NAMALWA (cell line): ENCODE measurements at regions not wholly inside any gene's neighbourhood (a gene's known extent, or its start where the extent isn't known, plus 50 kb on each side); places are given as distances from the start of the nearest gene placed in this dataset.
"Not testable (repeated sequence)": the region's sequence is repeated elsewhere in the genome, so short reads cannot be mapped to it uniquely, and the experiment has no call there.

Experiments
- DNase-seq: peaks from one replicate; pipeline ENCODE4 v3.0.0-alpha.2; 2015; ENCODE audit warnings: low spot score

DNA sequence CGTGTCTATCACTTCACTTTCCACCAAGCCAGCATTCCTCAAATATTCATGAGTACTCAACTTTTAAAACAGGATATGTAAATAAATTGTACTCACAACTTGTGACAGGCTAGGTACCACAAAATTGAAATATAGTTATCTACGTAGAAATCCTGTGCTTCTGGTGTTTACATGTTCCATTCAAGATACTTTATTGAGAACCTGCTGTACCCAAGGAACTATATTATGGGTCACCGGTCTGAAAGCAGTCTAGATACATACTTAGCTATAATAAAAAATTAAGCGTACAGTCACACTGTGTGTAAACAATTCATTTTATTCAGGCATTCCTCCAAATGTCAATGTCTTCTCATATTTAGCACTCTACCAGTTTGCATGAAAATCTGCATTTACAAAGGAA lies 482.2 kb upstream of the SOX9 start:
- no peak for DNase-seq

DNA sequence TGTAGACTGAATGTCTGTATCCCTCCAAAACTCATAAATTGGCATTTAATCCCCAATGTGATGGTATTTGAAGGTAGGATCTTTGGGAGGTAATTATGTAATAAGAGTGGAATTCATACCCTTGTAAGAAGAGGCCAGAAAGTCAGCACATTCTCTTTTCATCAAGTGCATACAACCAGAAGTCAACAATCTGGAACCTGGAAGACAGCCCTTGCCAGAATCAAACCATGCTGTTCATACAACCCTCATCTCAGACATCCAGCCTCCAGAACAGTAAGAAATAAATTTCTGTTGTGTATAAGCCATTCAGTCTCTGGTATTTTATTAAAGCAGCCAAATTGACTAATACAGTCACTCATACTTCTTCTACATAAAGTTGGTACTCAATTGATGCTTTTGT lies 481.0 kb upstream of the SOX9 start:
- DNase-seq: no peak

DNA sequence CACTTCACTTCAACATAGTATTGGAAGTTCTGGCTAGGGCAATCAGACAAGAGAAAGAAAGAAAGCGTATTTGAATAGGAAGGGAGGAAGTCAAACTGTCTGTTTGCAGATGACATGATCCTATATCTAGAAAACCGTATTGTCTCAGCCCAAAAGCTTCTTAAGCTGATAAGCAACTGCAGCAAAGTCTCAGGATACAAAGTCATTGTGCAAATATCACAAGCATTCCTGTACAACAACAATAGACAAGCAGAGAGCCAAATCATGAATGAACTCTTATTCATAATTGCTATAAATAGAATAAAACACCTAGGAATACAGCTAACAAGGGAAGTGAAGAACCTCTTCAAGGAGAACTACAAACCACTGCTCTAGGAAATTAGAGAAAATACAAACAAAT lies 473.9 kb upstream of the SOX9 start:
- DNase-seq: not testable (repeated sequence)

DNA sequence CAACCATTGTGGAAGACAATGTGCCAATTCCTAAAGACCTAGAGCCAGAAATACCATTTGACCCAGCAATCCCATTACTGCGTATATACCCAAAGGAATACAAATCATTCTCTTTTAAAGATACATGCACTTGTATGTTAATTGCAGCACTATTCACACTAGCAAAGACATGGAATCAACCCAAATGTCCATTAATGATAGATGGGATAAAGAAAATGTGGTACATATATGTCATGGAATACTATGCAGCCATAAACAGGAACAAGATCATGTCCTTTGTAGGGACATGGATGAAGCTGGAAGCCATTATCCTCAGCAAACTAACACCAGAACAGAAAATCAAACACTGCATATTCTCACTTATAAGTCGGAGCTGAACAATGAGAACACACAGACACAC lies 472.5 kb upstream of the SOX9 start:
- DNase-seq: not testable (repeated sequence)

DNA sequence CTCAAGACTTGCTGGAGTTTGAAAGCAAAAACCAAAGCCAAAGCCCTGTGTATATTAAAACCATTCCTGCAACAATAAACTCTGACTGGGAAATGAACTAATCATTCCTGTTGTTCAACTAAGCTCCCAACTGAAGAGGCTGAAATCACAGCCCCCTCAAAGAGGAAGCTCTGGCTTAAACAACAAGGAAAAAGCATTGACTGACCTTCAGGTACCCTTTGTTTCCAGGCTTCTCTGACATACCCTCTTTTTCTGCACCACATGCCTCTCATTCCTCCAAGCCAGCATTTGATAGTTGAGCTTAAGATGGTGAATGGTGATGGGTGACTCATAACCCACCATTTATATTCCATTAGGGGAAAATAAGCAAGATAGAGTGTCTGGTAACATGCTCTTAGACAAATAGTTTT lies 470.9 kb upstream of the SOX9 start:
- no peak for DNase-seq

DNA sequence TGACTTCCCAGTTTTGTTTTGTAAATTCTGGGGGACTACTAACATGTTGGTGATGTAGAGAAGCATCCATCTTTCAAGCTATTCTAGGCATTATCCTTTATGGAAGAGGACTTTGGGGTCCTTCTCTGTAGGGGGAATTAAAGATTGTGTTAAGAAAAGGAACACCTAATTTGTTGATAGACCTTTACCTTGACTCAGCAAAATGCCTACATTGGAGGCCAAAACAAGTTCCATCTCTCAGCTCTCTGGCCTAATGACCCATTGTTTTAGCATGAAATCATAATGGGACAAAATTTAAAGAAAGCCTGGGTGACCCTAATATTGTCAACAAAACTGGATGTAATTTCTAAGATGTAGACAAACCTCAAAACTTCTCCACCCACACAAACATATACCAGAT lies 465.3 kb upstream of the SOX9 start:
- DNase-seq: no peak

DNA sequence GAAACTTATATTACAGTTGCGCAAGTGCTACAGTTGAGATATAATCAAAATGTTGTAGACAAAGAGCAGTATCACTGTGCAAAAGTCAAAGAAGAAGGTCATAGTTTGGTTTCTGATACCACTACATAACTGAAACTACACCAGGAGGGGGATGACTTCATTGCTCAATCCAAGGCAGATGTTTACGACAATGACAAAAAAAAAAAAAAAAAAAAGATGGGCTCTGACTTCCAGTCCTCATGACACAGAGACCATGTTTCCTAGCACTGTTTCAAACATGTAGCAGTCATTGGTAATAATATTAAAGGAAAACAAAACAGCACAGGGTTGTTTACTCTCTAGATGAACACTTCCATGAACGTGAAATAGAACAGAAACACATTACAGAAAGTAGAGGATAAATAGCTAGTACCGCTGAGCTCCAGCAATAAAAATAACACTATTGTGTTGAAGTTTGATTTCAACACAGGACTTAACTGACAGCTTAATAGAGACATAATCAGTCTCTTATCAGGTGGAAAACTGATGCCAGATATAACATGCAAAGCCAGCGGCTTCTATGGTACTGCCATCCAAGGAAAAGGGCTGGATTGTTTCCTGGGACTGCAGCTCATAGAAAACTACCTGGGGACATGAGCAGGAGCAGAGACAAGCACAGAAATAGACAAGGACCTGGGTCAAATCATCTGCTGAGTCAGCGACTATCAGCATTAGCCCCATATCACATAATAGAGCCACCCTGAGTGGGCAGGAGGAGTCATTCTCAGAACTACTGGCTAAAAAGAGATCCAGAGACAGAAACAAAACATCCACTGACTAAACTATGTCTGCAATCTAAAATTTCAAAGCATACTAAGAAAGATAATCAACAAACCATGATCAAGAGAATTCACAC lies 463.6 kb upstream of the SOX9 start:
- no peak for DNase-seq

DNA sequence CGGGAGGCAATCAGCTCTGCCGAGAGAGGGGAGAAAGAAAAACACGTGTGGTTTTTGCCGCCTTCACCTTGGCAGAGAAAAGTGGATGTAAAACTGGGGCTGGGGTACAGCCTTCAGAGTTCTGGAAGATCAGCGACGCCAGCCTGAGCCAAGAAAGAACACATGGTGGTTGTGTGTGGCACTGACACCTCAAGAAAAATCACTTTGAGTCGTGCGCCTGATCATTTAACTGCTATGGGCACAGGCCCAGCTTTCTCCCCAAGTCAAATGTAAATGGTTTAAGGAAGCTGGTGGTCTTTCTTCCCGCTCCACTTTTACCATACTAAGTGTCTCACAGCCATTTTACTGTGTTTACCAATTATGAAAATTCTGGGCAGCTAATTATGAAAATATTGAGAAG lies 461.8 kb upstream of the SOX9 start:
- DNase-seq: no peak

DNA sequence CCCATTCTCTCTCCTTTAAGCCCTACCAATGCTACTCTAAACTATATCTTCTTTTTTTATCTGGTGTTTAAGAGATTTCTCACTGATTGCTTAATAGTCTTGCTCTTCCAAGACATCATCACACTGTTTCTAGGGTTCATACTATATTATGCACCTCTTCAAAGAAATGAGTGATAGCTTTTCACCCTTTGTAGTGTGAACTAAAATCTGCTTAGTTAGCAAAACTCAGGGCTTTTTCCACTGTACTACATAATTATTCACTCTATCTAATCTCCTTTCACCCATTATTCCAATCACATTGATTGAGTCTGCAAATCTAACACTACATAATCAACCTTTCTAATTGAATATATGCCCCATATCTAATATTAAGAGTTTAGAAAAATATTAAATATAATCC lies 456.0 kb upstream of the SOX9 start:
- DNase-seq: no peak

DNA sequence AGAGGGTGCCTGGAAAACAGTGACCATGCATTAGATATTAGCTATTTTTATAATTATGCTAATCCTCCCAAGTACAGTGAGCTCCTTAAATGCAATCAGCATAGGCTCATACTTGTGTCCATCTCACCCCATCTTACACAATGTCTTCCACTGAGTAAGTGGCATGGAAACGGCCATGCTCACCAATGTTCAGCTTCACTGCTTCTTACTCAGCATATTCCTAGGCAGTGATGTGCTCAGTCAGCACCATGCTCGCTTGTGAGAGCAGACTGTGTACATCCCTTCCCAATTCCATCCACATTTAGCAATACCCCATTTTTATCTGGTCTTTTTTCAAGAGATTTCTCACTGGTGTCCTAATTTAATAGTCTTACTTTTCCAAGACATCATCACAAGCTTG lies 454.8 kb upstream of the SOX9 start:
- DNase-seq: no peak

DNA sequence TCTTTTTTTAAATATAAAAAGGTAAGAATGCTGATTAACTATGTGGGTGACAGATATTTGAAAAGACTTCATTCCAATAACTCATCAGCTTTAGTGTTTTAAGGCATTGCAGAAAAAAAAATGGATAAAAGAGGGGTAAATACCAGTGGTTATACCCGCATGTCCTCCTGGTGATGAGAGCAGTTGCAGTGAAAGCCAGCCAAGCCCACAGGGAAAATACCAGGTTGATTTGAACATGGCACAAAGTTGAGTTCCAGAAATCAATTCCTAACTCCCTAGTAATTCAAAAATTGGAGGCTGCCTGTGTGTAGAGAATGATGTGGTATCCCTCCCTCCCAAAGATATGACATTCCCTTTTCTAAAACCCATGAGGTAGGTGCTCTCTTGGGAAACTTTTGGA lies 453.2 kb upstream of the SOX9 start:
- DNase-seq: no peak

DNA sequence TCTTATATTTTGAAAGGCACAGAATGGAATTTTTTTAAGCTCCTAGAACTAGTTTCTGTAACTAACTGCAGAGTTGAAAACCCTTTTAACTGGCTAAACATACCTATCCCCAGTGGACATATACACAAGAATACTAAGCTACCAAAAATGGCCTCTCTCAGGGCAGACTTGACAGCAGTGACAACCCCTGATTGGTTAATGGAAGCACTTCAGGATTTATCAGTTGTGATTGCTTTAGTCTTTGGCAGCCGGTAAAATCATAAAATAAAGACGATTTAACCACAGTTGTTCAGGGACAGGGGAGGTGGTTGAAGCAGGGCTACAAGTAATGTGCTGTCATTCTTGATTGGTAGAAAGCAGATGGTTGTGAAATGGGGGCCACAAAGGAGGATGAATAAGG lies 452.0 kb upstream of the SOX9 start:
- no peak for DNase-seq

DNA sequence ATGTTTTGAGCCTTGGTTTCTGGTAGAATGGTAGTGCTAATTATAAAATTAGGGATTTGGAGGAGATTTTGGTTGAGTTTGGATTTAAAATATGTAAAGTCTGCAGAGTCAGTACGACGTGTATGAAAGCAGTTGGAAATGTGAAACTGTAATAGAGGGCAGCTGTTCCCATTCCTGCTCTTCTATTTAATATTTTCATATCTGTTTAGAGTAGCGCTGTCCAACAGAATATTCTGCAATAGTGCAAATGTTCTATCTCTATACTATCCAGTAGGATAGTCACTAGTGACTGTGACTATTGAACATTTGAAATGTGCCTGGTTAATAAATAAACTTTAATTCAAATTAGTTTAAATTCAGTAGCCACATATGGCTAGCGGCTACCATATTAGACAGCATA lies 443.4 kb upstream of the SOX9 start:
- DNase-seq: no peak

DNA sequence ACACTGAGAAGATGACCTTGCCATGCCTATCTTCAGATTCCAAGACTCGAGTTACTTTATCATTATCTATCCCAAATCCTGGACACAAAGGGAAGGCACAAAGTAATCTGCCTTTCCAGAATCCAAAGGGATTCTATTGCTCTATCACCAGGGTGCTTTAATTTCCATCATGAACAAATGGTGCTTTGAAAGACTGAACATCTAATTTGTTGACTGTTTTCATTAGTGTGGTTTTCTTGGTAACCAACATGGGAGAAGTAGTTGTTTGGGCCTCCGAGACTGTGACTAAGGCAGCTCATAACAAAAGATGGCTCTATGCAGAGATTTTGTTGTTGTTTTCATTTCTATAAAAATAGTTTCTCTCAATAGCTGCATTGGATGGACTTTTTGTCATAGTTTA lies 441.0 kb upstream of the SOX9 start:
- DNase-seq: no peak

DNA sequence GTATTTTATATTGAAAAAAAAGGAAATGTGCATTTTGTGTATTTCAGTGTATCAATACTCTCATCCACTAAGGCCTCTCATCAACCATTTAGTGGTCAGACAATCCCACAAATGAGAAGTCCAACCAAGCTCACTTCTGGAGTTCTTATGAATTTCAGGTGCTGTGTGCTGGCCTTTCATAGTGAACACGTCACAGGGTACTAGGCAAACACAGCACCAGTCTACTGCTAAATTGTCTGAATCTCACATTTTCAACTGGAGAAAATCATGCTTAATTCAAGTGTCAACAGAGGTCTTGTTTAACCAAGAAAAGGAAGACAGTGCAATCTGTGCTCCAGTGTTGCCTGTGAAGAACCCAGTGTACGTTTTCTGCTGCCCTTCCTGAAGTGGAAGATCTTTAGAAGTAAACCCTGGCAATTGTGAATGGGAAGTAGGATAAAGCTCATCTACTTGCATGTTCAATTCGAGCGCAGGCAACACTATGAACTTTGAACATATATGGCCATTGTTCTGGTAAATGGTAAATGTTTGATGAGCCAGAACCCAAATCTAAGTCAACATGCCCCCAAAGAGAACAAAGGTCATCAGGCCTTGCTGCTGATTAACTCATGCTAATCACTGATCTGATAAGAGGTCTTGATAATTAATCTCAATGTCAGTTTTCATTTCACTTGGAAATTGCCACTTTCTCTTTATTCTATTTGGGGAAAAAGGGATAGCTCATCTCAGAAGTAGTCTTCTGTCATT lies 439.2 kb upstream of the SOX9 start:
- DNase-seq: no peak

DNA sequence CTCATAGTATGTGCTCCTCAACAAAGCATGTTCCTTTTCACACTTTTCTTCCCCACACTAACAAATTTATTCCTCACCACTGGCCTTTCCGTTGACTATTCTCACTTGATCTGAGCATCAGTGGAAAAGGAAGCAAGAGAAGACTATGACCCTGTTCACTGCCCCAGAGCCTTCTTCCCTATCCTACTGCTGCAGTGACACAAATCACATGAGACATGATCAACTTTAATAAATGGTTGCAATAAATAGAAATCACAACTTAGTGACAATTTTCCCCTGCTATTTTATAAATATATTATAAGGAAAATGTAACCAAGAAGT lies 438.7 kb upstream of the SOX9 start:
- no peak for DNase-seq

DNA sequence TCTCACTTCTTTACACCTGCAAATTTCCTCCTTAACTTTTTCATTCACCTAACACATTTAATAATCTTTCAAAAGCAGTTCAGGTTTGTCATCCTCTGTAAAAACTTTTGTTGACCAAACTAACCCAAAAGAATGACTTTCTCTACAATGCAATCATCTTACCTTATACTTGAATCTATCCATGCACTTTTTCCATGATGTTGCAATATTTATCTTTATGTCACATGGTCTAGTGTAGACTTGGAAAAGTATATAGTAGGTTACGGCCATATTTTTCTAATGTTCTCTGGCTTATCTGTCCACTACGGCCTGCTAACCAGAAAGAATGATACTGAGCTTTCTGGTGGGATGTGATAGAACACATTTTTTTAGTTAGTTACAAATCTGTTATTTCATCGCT lies 431.0 kb upstream of the SOX9 start:
- DNase-seq: no peak

DNA sequence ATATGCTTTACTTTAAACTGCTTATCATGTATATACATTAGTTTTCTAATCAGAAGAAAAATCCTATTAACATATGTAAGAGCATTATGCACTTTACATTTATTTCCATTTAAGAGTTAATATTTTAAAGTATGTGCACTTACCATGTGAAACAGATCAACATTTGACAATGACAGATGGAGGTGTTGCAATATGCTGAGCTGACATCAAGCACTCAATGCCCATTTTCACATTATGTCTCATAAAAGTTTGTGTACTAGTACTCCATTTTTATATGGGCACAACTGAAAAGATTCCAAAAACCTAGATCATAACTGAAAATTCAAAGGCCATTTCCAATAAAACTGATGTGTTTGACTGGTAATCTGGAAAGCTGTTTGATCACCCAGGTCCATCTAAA lies 420.9 kb upstream of the SOX9 start:
- DNase-seq: no peak

DNA sequence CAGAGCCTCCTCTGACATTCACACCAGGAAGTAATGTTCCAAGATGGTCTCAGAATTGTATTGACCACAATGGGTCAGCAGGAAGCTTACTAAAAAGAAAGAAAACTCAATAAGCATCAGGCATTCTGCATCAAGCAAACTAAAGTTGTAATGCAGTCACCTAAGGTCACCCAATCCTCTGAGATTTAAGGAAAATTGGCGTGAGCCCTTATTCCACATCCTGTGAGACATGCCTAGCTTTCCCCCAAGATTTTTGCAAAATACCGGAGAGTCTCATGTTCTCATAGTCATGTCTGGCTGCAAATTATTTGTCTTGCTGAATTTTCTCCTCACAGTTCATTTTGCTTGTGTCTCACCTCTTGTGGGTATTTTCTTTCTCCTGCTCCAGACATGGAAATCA lies 417.1 kb upstream of the SOX9 start:
- DNase-seq: no peak

DNA sequence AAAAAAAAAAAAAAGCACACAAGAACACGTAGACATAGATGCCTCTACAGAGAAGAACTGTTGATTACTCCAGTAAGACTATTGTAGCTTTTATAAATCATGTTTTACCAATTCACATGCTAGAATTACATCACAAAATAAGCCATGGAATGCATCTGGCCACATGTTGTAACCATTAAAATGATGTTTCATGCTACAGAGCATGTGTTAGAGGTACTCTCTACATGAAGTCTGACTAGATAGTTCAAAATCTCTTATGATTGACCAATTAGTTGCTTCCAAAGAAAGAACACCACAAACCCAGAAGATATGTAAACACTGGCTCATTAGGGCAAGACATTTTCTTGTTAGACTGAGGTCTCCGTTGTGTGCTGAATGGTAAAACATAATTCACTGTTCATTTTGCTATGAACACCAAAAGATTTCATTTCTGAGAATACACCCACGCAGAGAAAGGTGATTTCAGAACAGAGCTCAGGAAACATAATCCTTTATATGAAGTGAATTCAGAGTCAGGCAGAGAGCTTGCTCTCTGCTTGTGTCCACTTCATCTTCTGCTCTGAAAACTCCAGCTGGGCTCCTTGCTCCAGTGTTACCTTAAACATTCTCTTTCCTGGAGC lies 411.4 kb upstream of the SOX9 start:
- no peak for DNase-seq

DNA sequence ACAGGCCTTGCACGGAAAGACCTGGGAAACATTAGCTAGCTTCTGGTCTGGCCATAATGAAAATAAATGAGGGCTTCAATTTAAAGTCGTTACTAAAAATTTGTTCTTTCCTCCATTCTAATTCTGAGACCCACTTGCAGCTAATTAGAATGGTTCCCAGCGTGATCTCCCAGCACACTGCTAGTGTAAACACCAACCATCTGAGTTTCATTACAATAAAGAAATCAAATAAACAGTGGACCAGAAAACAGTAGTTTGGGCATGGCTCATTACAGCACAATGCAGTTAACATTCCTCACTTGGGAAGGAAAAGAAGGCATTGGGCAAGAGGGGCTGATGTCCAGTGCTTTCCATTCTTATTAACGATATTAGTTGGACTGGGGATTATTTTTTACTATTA lies 410.9 kb upstream of the SOX9 start:
- no peak for DNase-seq

DNA sequence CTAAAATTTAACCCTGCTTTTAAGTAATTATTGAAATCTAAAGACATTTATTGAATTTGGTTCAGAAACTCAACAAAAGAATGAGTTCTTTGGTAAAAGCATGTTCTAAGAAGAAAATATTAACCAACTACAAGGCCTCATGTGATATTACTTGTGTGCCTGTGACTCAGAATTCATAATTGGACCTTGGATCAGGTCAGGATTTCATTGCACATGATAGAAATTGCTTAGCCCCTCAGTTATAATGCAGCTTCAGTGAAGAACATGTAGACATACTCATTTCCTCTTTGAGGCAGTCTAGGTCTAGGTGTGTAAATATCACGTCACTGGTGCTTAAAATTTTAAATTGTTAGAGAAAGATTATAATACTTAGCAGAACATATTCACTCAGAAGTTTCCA lies 410.0 kb upstream of the SOX9 start:
- no peak for DNase-seq

DNA sequence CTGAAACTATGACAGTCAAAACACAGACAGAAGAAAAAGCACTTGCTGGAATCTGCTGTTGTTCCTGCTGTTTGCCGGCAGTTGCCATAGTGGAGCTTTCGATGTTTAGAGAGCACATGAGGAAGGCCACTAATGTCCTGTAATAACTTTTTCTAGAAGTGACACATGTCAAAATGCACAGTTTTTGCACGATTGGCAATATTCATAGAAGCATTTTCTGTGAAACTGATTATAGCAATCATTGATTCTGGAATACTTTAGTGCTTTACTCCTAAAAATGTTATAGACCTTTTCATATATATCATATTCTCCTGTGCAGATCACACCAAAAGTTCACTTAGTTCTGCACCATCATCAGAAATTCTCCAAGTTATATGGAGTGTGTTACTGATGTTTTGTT lies 407.0 kb upstream of the SOX9 start:
- DNase-seq: no peak
